Islet of Langerhans (tissue), 1 donor: ENCODE measurements at regions not wholly inside any gene's neighbourhood (a gene's known extent, or its start where the extent isn't known, plus 50 kb on each side); places are given as distances from the start of the nearest gene placed in this dataset.
"Not testable (repeated sequence)": the region's sequence is repeated elsewhere in the genome, so short reads cannot be mapped to it uniquely, and the experiment has no call there.

ENCODE experiments used
- FAIRE-seq: peaks from one replicate; lab custom pipeline; 2011; peaks lifted over from hg19 to GRCh38; lab: Jason Lieb, UNC

DNA sequence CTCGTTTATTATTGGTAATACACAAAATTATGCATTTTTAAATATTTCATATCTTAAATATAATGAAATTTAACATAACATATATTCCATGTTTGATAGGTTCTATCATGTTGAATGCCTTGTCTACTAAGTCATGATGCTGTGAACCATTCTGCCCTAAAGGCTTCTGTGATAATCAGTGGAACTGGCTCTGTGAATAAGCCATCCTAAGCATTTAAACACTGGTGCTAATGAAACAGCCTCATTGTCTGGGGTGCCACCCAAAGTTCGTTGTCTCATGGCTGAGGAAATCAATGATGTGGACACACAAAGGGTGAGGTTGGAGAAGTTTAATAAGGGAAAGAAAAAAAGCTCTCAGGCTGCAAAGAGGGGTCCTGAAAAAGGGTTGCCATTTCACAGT lies 264.7 kb upstream of the ZRANB2 start:
- FAIRE-seq = no peak

DNA sequence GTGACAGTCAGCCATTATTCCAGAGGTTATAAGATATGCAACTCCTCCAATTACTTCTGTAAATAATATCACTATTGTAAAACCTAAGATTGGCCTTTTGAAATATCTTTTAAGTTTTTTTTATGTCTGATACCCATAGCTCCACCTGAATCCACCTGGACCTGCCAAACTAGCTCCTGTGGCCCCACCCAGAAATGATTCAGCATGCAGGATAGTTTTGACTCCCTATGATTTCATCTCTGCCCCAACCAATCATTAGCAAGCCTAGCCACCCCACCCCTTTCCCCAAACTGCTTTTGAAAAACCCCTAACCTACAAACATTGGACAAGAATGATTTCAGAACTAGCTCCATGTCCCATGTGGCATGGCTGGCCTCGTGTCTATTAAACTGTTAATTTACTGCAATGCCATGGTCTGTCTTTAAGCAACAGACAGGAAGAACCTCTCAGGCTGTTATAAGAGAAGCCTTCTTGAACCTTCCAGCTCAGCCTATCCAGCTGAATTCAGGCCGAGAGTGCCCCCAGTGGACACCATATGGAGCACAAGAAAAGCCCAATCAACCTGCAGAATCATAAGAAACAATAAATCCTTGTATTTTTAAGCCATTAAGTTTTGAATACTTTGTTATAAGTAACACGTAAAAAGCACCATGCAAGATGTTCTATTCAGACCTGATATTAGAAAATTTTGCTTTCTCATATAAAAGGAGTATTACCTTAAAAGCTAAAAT lies 263.0 kb upstream of the ZRANB2 start:
- FAIRE-seq = no peak

DNA sequence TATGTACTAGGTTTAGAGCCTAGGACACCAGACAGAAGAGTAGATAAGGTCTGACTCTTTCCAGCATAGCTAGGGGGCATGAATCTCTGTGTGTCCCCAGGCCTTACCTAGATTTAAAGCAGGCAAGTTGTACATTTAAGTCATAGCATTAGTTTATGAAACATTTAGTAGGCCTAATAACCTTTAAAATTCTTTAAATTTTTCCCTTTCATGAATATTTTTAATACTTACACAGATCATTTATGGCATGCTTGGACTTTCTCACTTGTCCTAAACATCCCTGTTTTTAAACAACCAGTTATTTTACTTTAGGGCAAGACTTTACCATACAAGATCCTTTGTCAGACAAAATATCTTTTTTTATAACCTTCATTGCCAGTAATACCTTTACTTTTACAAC lies 258.4 kb upstream of the ZRANB2 start:
- FAIRE-seq = no peak

- FAIRE-seq = no peak
Measured at GRCh38 chr1:71330991-71331390, 250.2 kb upstream of the ZRANB2 start.

- no peak for FAIRE-seq
Measured at GRCh38 chr1:71324671-71325267, 243.9 kb upstream of the ZRANB2 start.

DNA sequence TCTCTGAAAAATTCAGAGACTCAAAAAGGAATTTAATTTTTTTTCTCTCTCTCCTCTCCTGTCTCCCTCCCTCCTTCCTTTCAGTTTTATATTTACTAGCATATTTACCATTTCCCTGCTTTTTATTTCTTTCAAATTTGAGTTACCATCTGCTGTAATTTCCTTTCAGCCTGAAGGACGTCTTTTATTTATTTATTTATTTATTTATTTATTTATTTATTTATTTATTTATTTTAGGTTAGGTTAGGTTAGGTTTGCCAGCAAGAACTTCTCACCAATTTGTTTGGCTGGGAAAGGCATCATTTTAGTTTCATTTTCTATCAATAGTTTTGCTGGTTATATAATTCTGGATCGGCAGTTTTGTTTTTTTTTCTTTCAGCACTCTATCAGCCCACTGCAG lies 231.7 kb upstream of the ZRANB2 start:
- FAIRE-seq = no peak

DNA sequence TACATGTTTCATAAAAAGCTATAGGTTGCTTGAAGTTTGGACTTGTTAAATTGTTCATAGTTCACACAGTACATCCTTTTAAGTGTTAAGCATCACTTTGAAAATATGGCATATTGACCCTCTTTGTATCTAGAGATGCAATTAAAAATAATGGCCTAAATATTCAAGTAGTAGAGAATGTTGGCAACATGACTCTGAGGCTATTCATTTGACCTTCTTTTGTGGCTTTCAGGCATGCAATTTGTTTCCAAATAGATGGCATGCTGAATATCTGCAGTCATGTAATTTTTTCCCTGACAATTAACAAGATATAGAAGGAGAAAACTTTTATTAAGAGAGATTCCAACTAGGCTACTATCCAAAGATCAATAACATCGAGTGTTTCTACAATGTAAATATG lies 230.5 kb upstream of the ZRANB2 start:
- FAIRE-seq = no peak

GRCh38 chr1:71307451-71307850 lies 226.6 kb upstream of the ZRANB2 start:
- no peak for FAIRE-seq

DNA sequence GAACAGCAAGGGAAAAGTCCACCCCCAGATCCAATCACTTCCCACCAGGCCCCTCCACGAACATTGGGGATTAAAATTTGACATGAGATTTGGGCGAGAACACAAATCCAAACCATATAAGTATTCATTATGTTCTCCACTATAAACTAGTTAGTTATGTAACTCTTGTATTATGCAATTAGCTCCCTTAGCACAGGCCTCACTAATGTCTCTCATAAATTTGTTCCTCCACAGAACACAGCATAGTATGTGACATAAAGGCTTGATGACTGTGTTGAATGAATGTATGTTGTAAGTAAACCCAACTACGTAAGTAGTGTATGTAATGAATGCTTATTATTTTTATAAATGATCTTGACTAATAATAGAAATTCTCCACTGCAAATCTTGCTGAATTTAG lies 223.3 kb upstream of the ZRANB2 start:
- no peak for FAIRE-seq

DNA sequence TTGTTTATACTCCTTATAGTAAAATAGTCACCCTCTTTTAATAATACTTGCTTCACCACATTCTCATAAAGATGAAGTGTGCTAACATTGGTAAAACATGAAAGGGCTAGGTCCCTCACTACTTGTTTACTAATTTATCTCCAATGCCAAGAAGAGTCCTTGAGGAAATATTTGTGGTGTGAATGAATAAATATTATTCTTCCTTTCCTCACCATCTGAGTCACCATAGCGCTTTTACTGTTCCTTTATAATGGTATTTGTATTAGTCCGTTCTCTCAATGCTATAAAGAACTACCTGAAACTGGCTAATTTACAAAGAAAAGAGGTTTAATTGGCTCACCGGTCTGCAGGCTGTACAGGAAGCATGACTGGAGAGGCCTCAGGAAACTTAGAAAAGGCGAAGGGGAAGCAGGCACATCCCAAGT lies 222.8 kb upstream of the ZRANB2 start:
- FAIRE-seq = no peak

- no peak for FAIRE-seq
Measured at GRCh38 chr1:71298633-71299032, 217.8 kb upstream of the ZRANB2 start.

GRCh38 chr1:71296551-71297134 lies 215.8 kb upstream of the ZRANB2 start:
- FAIRE-seq = no peak

GRCh38 chr1:71295350-71295749 lies 214.5 kb upstream of the ZRANB2 start:
- FAIRE-seq = no peak

DNA sequence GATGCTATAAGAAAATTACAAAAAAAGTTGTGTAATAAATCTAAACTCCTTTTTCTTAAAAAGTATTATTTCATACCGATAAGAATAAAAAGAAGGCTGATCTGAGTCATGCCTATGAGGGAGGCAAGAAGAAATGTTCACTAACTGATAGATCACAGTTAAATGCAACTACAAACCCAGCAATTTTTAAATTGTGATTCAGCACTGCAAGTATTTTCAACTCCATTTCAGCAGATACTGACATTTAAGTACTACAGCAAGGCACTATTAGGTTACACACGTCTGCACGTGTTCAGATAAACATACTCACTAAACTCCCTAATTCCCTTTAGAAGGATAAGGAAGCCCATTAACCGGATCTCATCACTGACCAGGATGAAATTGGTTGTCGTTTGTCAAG lies 213.3 kb upstream of the ZRANB2 start:
- FAIRE-seq = no peak

GRCh38 chr1:71292203-71292602 lies 211.4 kb upstream of the ZRANB2 start:
- no peak for FAIRE-seq

DNA sequence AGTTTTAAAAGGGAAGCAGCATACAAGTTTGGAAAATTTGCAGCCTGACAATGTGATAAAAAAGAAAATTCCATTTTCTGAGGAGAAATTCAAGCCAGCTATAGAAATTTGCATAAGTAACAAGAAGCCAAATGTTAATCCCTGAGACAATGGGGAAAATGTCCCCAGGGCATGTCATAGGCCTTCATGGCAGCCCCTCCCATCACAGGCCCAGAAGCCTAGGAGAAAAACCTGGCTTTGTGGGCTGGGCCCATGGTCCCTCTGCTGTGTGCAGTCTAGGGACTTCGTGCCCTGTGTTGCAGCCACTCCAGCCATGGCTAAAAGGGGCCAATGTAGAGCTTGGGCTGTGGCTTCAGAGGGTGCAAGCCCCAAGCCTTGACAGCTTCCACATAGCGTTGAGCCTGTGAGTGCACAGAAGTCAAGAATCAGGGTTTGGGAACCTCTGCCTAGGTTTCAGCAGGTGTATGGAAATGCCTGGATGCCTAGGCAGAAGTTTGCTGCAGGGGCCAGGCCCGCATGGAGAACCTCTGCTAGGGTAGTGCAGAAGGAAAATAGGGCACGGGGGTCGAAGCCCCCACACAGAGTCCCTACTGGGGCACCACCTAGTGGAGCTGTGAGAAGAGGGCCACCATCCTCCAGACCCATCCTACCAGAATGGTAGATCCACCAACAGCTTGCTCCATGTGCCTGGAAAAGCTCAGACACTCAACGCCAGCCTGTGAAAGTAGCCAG lies 209.8 kb upstream of the ZRANB2 start:
- not testable (repeated sequence) for FAIRE-seq

GRCh38 chr1:71285529-71285928 lies 204.7 kb upstream of the ZRANB2 start:
- no peak for FAIRE-seq

DNA sequence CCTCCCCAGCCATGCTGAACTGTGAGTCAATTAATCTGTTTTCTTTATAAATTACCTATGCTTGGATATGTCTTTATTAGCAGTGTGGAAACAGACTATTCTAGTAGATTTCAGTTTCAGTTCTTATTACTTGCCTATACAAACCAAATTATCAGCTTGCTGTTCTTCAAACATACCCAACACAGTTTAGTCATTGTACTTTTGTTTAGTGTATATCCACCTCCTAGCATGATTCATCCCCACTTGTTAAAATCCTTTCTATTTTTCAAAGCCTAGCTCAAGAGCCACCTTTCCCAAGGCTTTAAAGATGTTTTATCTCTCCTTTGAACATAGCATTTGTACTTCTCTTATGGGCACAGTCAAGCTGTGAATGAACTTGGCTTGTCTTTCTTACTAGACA lies 195.6 kb upstream of the ZRANB2 start:
- no peak for FAIRE-seq

- FAIRE-seq = no peak
Measured at GRCh38 chr1:71273334-71273733, 192.5 kb upstream of the ZRANB2 start.

DNA sequence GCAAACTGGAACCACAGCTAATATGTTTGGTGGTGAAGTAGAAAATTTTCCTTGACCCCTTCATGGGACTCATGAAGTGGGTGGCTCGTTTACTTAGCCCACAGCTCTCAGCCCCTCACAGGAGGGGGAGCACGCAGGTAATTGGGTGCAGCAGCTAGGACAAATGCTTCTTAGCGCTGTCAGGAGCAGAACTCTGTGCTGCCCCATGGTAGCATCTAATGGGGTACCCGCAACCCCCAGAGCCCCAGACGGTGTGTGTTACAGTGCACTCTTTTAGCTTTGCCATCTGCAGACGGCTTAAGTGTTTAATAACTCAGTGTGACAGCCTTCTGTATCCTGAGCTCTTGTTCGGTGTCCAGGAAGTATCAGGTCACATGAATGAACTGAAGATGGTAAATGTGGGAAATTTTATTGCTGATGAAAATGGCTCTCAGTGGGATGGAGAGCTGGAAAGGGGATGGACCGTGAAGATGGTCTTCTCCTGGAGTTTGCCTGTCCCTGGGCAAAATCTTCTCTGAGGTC lies 189.6 kb upstream of the ZRANB2 start:
- FAIRE-seq = no peak

DNA sequence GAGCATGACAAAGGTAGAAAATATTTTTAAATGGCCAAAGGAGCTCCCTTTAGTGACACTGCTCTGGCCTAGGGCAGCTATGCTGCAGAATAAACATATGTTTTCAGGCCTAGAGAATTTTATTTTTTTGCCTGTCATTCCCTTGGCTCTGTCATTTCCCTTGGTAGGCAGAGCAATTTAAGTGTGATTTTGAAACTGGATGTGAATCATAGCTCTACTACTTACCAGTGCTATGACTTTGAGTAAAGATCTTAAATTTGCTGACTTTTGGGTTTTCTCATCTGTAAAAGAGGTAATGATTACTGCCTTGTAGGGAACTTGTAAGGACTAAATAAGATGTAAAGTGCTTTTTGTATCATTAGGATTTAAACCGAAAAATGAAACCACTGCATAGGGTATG lies 189.0 kb upstream of the ZRANB2 start:
- no peak for FAIRE-seq

DNA sequence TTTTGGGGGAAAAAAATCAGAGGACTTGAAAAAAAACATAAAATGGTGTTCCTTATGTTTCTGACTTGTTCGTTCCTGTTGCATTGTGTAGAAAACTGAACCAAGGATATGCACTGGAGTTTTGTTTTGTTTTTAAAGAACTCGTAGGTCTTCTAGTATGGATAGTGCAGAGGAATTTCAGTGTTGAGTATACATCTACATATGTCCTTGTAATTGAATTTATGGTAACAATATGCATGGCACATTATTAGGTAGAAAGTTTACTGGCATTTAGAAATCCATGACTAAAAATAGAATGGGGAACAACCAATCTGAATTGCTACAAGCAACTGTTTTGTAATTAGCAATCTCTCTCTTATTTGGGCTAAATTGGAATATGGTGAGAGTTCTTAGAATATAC lies 188.3 kb upstream of the ZRANB2 start:
- FAIRE-seq = no peak

DNA sequence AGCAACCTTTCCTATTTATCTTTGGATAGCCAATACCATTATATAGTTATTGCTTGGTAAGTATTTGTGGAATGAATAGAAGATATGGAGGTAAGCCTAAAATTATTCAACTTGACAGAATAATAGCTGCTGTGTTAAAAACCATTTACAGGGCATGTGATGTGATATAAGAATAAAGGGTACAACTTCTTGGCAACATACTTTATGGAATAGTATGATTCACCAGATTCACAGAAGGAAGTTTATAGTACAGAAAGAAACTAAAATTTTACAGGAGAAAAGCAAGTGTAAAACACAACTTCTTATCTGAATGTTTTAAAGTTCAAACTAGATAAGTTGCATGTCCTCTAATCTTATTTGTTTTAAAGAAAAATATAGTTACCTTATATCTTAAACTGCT lies 186.4 kb upstream of the ZRANB2 start:
- FAIRE-seq = no peak
